ENCODE measurements at regions not wholly inside any gene's neighbourhood (a gene's known extent, or its start where the extent isn't known, plus 50 kb on each side); places are given as distances from the start of the nearest gene placed in this dataset.

DNA sequence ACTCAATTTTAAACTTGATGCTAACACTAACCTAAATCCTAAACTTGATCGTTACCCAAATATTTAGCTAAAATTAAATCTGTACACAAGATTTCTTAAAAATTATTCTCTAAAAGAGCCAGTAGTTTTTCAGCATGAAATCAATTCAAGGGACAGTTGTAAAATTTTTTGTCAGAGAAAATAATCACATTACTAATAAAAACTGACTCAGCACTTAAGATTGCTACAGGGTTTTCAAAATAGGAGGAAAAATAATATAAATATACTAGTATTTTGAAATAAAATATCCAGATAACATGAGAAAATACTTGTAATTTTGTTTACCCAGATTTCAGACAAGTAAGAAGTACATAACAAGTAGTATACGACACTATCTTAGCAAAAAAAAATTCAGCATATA, 1268.1 kb upstream of the USP15 start:
- TF ChIP-seq, protein P1, sequence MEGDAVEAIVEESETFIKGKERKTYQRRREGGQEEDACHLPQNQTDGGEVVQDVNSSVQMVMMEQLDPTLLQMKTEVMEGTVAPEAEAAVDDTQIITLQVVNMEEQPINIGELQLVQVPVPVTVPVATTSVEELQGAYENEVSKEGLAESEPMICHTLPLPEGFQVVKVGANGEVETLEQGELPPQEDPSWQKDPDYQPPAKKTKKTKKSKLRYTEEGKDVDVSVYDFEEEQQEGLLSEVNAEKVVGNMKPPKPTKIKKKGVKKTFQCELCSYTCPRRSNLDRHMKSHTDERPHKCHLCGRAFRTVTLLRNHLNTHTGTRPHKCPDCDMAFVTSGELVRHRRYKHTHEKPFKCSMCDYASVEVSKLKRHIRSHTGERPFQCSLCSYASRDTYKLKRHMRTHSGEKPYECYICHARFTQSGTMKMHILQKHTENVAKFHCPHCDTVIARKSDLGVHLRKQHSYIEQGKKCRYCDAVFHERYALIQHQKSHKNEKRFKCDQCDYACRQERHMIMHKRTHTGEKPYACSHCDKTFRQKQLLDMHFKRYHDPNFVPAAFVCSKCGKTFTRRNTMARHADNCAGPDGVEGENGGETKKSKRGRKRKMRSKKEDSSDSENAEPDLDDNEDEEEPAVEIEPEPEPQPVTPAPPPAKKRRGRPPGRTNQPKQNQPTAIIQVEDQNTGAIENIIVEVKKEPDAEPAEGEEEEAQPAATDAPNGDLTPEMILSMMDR (IDR thresholded peaks at IDR 0.05) = no peak
- no peak for TF ChIP-seq POLR2A (IDR thresholded peaks at IDR 0.05)
